OCI-LY1 (cell line): ENCODE measurements at regions not wholly inside any gene's neighbourhood (a gene's known extent, or its start where the extent isn't known, plus 50 kb on each side); places are given as distances from the start of the nearest gene placed in this dataset.
"Not testable (repeated sequence)": the region's sequence is repeated elsewhere in the genome, so short reads cannot be mapped to it uniquely, and the experiment has no call there.

Source experiments
- EZH2 ChIP-seq: fragments of 200-600 bp; sonication (generic), shearing (Covaris generic); IDR thresholded peaks from 2 replicates; pipeline ENCODE4 v1.8.0; 2017; ENCODE audit warnings: borderline replicate concordance, mixed run types, mild to moderate bottlenecking, antibody characterized with exemption, low read length, moderate library complexity, mixed read lengths
- TF ChIP-seq, protein P1 (sequence below): fragments of 200-600 bp; sonication (generic), shearing (Covaris generic); IDR thresholded peaks from 2 replicates; pipeline ENCODE4 v1.5.1; 2017; ENCODE audit warnings: mild to moderate bottlenecking, antibody characterized with exemption, low read length, moderate library complexity, mixed read lengths

DNA sequence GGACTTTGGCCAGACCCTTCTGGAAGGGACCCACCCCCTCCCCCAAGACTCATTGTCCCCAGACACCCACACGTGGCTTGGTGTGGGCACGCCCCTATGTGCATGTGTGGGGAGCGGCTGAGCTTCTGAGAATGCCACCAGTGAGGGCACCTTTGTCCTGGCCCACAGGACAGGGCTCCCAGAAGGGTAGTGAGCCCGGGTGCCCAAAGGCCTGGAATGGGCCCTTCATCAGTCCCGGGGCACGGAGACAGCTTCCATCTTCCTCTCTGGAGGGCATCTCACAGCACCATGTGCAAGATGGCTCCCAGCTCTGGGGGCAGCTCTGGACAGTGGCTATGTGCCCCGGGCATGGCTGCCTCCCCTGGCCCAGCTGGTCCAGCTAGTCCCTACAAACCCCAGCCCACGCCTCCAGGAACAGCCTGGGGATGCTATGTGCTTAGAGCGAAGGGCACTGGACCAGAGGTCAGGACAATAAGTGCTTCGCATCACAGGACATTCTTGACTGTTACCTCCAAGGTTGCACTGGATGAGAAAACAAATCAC lies 70.1 kb upstream of the PTPN20 start:
- TF ChIP-seq, protein P1, sequence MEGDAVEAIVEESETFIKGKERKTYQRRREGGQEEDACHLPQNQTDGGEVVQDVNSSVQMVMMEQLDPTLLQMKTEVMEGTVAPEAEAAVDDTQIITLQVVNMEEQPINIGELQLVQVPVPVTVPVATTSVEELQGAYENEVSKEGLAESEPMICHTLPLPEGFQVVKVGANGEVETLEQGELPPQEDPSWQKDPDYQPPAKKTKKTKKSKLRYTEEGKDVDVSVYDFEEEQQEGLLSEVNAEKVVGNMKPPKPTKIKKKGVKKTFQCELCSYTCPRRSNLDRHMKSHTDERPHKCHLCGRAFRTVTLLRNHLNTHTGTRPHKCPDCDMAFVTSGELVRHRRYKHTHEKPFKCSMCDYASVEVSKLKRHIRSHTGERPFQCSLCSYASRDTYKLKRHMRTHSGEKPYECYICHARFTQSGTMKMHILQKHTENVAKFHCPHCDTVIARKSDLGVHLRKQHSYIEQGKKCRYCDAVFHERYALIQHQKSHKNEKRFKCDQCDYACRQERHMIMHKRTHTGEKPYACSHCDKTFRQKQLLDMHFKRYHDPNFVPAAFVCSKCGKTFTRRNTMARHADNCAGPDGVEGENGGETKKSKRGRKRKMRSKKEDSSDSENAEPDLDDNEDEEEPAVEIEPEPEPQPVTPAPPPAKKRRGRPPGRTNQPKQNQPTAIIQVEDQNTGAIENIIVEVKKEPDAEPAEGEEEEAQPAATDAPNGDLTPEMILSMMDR: not testable (repeated sequence)
- TF ChIP-seq EZH2: not testable (repeated sequence)
